CD14-positive monocyte (primary cell): ENCODE measurements at regions not wholly inside any gene's neighbourhood (a gene's known extent, or its start where the extent isn't known, plus 50 kb on each side); places are given as distances from the start of the nearest gene placed in this dataset.
"Not testable (repeated sequence)": the region's sequence is repeated elsewhere in the genome, so short reads cannot be mapped to it uniquely, and the experiment has no call there.

Source experiments
- DNase-seq, 3 donors: peaks; one replicate each; pipeline ENCODE4 v3.0.0-alpha.2; 2011 to 2022
- H2AFZ ChIP-seq: 2 replicates; pipeline ENCODE4 v1.6.0; 2012; ENCODE audit warnings: mild to moderate bottlenecking, low read depth, low read length, inconsistent platforms; ENCODE audit not compliant: insufficient read depth, poor library complexity, severe bottlenecking
- H3K27ac ChIP-seq, 2 donors: 1 replicate in 1 of 2; 2 replicates in 1 of 2; pipeline ENCODE4 v1.5.1; 2012 to 2013; ENCODE audit warnings: low read length in 2 of 2, control low read depth in 1 of 2, inconsistent platforms in 1 of 2, low read depth in 1 of 2, mild to moderate bottlenecking in 1 of 2
- H3K27me3 ChIP-seq, 2 donors: one replicate each; pipeline versions ENCODE4 v1.6.0 to v1.6.1; 2011 to 2013; ENCODE audit warnings: low read length in 2 of 2; ENCODE audit not compliant: control insufficient read depth in 2 of 2, insufficient read depth in 2 of 2
- H3K36me3 ChIP-seq, 2 donors: replicated peaks in 1 of 2; 1 replicate in 1 of 2; 2 replicates in 1 of 2; pipeline versions ENCODE4 v1.5.1 to v1.6.1; 2012 to 2013; ENCODE audit warnings: low read length in 2 of 2, control low read depth in 1 of 2, inconsistent platforms in 1 of 2, mild to moderate bottlenecking in 1 of 2; ENCODE audit not compliant: insufficient read depth in 2 of 2, control insufficient read depth in 1 of 2
- H3K4me1 ChIP-seq, 2 donors: 1 replicate in 1 of 2; 2 replicates in 1 of 2; pipeline versions ENCODE4 v1.5.1 to v1.6.1; 2012 to 2013; ENCODE audit warnings: low read length in 2 of 2, control low read depth in 1 of 2, inconsistent platforms in 1 of 2, mild to moderate bottlenecking in 1 of 2, moderate library complexity in 1 of 2; ENCODE audit not compliant: insufficient read depth in 2 of 2, control insufficient read depth in 1 of 2
- H3K4me2 ChIP-seq: replicated peaks from 2 replicates; pipeline ENCODE3; 2012; ENCODE audit warnings: low read length, moderate library complexity, mild to moderate bottlenecking; ENCODE audit not compliant: poor library complexity, severe bottlenecking; ENCODE audit errors: extremely low read depth
- H3K4me3 ChIP-seq, 3 experiments: fragments of 200-600 bp in 1 of 3; sonication (generic) in 1 of 3; replicated peaks in 1 of 3; 1 replicate in 2 of 3; 2 replicates in 1 of 3; pipeline ENCODE4 v1.5.1; 2011 to 2013; ENCODE audit warnings: low read length in 3 of 3, mild to moderate bottlenecking in 3 of 3, control low read depth in 2 of 3, low read depth in 2 of 3, inconsistent platforms in 1 of 3, moderate library complexity in 1 of 3
- H3K79me2 ChIP-seq: 2 replicates; pipeline ENCODE4 v1.6.0; 2012; ENCODE audit warnings: mild to moderate bottlenecking, control low read depth, inconsistent platforms, low read length, moderate library complexity; ENCODE audit not compliant: insufficient read depth
- H3K9ac ChIP-seq: 2 replicates; pipeline ENCODE4 v1.6.0; 2017; ENCODE audit warnings: low read length, mild to moderate bottlenecking; ENCODE audit not compliant: insufficient read depth, poor library complexity, severe bottlenecking
- H3K9me3 ChIP-seq, 2 donors: replicated peaks in 1 of 2; 1 replicate in 1 of 2; 2 replicates in 1 of 2; pipeline versions ENCODE4 v1.5.1 to v1.6.1; 2012 to 2013; ENCODE audit warnings: low read length in 2 of 2, control low read depth in 1 of 2; ENCODE audit not compliant: control insufficient read depth in 1 of 2, insufficient read depth in 1 of 2
- H4K20me1 ChIP-seq: 2 replicates; pipeline ENCODE4 v1.6.0; 2012; ENCODE audit warnings: mild to moderate bottlenecking, low read length, control low read depth, moderate library complexity; ENCODE audit not compliant: insufficient read depth
- H3K27ac Mint-ChIP-seq, 7 donors: one replicate each; pipeline ENCODE4 v1.8.0; 2020; ENCODE audit warnings: mild to moderate bottlenecking in 7 of 7, mixed read lengths in 7 of 7, moderate library complexity in 6 of 7, inconsistent platforms in 2 of 7
- H3K27me3 Mint-ChIP-seq, 3 donors: one replicate each; pipeline ENCODE4 v1.8.0; 2021 to 2022; ENCODE audit warnings: low read depth in 3 of 3, mild to moderate bottlenecking in 3 of 3, mixed read lengths in 3 of 3, moderate library complexity in 3 of 3, inconsistent platforms in 1 of 3
- H3K36me3 Mint-ChIP-seq, 2 donors: one replicate each; pipeline ENCODE4 v1.8.0; 2020; ENCODE audit warnings: mixed read lengths in 2 of 2, inconsistent platforms in 1 of 2, mild to moderate bottlenecking in 1 of 2
- H3K4me1 Mint-ChIP-seq: one replicate; pipeline ENCODE4 v1.8.0; 2020; ENCODE audit warnings: mild to moderate bottlenecking, mixed read lengths
- H3K4me3 Mint-ChIP-seq, 2 donors: one replicate each; pipeline ENCODE4 v1.8.0; 2020; ENCODE audit warnings: mild to moderate bottlenecking in 2 of 2, mixed read lengths in 2 of 2, moderate library complexity in 1 of 2
- H3K9me3 Mint-ChIP-seq, 7 donors: one replicate each; pipeline ENCODE4 v1.8.0; 2020 to 2022; ENCODE audit warnings: mixed read lengths in 7 of 7, mild to moderate bottlenecking in 6 of 7, moderate library complexity in 6 of 7, inconsistent platforms in 2 of 7
- WGBS: methylation state at CpG from one replicate; pipeline ENCODE4 v1.1.5; 2013; ENCODE audit warnings: missing lambda C conversion rate; ENCODE audit not compliant: insufficient coverage; 5-methylcytosine and 5-hydroxymethylcytosine counted together
- intact Hi-C, 2 donors: fragments of 100-400 bp; cut with micrococcal nuclease; formaldehyde crosslinking; loops; one replicate each; pipeline versions ENCODE4 v1.15.0 to v1.15.1; 2023
- TF ChIP-seq, protein P1 (sequence below): fragments of 200-600 bp; IDR thresholded peaks from one replicate; pipeline ENCODE4 v1.8.0; 2022; ENCODE audit warnings: antibody characterized with exemption, mild to moderate bottlenecking

DNA sequence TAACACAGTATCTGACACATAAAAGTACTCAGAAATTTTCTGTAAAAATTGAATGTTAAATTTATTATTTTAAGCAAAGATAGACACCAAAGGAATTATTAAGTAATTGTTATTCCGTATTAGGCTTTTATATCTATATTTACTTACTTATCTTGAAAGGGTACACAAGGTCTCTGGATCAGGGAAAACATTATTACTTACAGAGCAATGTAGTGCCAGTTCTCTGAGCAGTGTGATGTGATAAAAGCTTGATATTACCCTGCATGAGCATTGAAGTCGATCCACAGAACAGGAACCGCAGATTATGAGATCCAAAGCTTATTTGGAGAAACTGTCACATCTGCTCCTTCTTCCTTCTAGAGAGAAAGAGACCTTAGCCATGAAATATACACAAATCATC, 637.9 kb upstream of the RGS18 start:
- H3K27me3 ChIP-seq, result no peaks in the 10 kb centered on the region
- no peak overlapping the region for H3K4me2 ChIP-seq
- no peaks in the 10 kb centered on the region for H4K20me1 ChIP-seq
- no peak overlapping the region for H3K27ac ChIP-seq
- H3K36me3 ChIP-seq, result no peaks in the 10 kb centered on the region
- H2AFZ ChIP-seq, result no peak overlapping the region
- WGBS, result no CpG with 5 or more reads among the region's 3 CpGs
- H3K4me3 Mint-ChIP-seq, result no peak overlapping the region
- TF ChIP-seq, protein P1, sequence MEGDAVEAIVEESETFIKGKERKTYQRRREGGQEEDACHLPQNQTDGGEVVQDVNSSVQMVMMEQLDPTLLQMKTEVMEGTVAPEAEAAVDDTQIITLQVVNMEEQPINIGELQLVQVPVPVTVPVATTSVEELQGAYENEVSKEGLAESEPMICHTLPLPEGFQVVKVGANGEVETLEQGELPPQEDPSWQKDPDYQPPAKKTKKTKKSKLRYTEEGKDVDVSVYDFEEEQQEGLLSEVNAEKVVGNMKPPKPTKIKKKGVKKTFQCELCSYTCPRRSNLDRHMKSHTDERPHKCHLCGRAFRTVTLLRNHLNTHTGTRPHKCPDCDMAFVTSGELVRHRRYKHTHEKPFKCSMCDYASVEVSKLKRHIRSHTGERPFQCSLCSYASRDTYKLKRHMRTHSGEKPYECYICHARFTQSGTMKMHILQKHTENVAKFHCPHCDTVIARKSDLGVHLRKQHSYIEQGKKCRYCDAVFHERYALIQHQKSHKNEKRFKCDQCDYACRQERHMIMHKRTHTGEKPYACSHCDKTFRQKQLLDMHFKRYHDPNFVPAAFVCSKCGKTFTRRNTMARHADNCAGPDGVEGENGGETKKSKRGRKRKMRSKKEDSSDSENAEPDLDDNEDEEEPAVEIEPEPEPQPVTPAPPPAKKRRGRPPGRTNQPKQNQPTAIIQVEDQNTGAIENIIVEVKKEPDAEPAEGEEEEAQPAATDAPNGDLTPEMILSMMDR, result no peak
- H3K9me3 ChIP-seq, result peaks cover 0 to 6% of the 10 kb centered on the region in 2 donors
- no peak overlapping the region for H3K27ac Mint-ChIP-seq
- no peak overlapping the region for H3K9ac ChIP-seq
- no peaks in the 10 kb centered on the region for H3K36me3 Mint-ChIP-seq
- no peak for DNase-seq
- H3K4me1 ChIP-seq, result no peaks in the 10 kb centered on the region
- no peaks in the 10 kb centered on the region for H3K4me1 Mint-ChIP-seq
- H3K9me3 Mint-ChIP-seq, result peaks cover 0 to 9% (median 3%) of the 10 kb centered on the region in 7 donors
- H3K4me3 ChIP-seq, result no peak overlapping the region
- intact Hi-C loops, result no loop called here
- H3K79me2 ChIP-seq, result no peaks in the 10 kb centered on the region
- peaks cover 0 to 2% (median 0%) of the 10 kb centered on the region in 3 donors for H3K27me3 Mint-ChIP-seq

DNA sequence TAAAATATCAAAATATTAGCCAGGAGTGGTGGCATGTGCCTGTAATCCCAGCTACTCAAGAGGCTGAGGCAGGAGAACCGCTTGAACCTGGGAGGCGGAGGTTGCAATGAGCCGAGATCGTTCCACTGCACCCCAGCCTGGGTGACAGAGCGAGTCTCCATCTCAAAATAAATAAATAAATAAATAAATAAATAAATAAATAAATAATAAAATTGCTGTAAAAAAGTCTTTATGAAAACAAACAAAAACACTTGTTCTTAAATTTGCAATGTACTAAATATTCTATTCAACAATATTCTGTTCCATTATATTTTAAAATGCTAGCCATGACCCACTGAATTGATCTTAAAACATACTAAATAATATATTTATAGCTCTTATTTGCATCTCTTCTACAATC, 632.3 kb upstream of the RGS18 start:
- H3K9me3 Mint-ChIP-seq, H3K36me3 Mint-ChIP-seq: not testable (repeated sequence)

More for the DNA sequence above, 632.3 kb upstream of the RGS18 start:
- H3K36me3 ChIP-seq, H3K79me2 ChIP-seq, H3K27me3 ChIP-seq, H3K27ac Mint-ChIP-seq, H3K4me3 Mint-ChIP-seq, H3K9me3 ChIP-seq, H3K4me1 Mint-ChIP-seq, H4K20me1 ChIP-seq, H3K4me3 ChIP-seq, H2AFZ ChIP-seq, DNase-seq, H3K4me2 ChIP-seq, H3K27me3 Mint-ChIP-seq, H3K27ac ChIP-seq, intact Hi-C loops, H3K9ac ChIP-seq, H3K4me1 ChIP-seq: not testable (repeated sequence)
- WGBS, result no CpG with 5 or more reads among the region's 5 CpGs
